ENCODE measurements at regions not wholly inside any gene's neighbourhood (a gene's known extent, or its start where the extent isn't known, plus 50 kb on each side); places are given as distances from the start of the nearest gene placed in this dataset.

GRCh38 chr5:74934949-74935751, 69.0 kb upstream of the FAM169A start:
- no peaks in the 10 kb centered on the region for H3K9me3 ChIP-seq (ENCODE audit: low read depth)
- H3K4me3 ChIP-seq: no peak overlapping the region
- H3K27me3 ChIP-seq: no peaks in the 10 kb centered on the region
- no peak overlapping the region for H3K27ac ChIP-seq
- peak in 1 of 2 donors; percentile 65 for DNase-seq (ENCODE audit: low read depth in 1 of 2, low spot score in 1 of 2)
- H3K4me1 ChIP-seq (ENCODE audit: low read depth): no peaks in the 10 kb centered on the region
- TF ChIP-seq CTCF (IDR thresholded peaks at IDR 0.05; ENCODE audit: low read depth, low read length): peak; percentile 44
- no peaks in the 10 kb centered on the region for H3K36me3 ChIP-seq

- H3K27ac ChIP-seq: no peak overlapping the region
- no peak for TF ChIP-seq CTCF (IDR thresholded peaks at IDR 0.05; ENCODE audit: low read depth, low read length)
- H3K27me3 ChIP-seq: no peaks in the 10 kb centered on the region
- no peak overlapping the region for H3K4me3 ChIP-seq
- no peaks in the 10 kb centered on the region for H3K9me3 ChIP-seq (ENCODE audit: low read depth)
- no peaks in the 10 kb centered on the region for H3K4me1 ChIP-seq (ENCODE audit: low read depth)
- H3K36me3 ChIP-seq: no peaks in the 10 kb centered on the region
- no peak for DNase-seq (ENCODE audit: low read depth in 1 of 2, low spot score in 1 of 2)
These were observed 61.1 kb upstream of the FAM169A start for GRCh38 chr5:74927336-74927735.

- peak; percentile 48 to 77 for DNase-seq (ENCODE audit: low read depth in 1 of 2, low spot score in 1 of 2)
- Histone ChIP-seq H3K36me3 (no peaks in the 10 kb centered on the region), H3K27ac (no peak overlapping the region), H3K4me1 (ENCODE audit: low read depth) (no peaks in the 10 kb centered on the region), H3K9me3 (ENCODE audit: low read depth) (no peaks in the 10 kb centered on the region), H3K4me3 (no peak overlapping the region), H3K27me3 (no peaks in the 10 kb centered on the region)
- peak; percentile 57 for TF ChIP-seq CTCF (IDR thresholded peaks at IDR 0.05; ENCODE audit: low read depth, low read length)
These were observed 53.3 kb upstream of the FAM169A start for GRCh38 chr5:74919487-74919886.

- Histone ChIP-seq H3K4me3 (no peak overlapping the region), H3K27ac (no peak overlapping the region), H3K9me3 (ENCODE audit: low read depth) (no peaks in the 10 kb centered on the region), H3K36me3 (no peaks in the 10 kb centered on the region), H3K4me1 (ENCODE audit: low read depth) (no peaks in the 10 kb centered on the region), H3K27me3 (no peaks in the 10 kb centered on the region)
- TF ChIP-seq CTCF (IDR thresholded peaks at IDR 0.05; ENCODE audit: low read depth, low read length): no peak
- no peak for DNase-seq (ENCODE audit: low read depth in 1 of 2, low spot score in 1 of 2)
These were observed 52.9 kb upstream of the FAM169A start for GRCh38 chr5:74919041-74919440.

- Histone ChIP-seq H3K4me3 (no peak overlapping the region), H3K9me3 (ENCODE audit: low read depth) (no peaks in the 10 kb centered on the region), H3K27me3 (no peaks in the 10 kb centered on the region), H3K27ac (no peak overlapping the region), H3K4me1 (ENCODE audit: low read depth) (no peaks in the 10 kb centered on the region), H3K36me3 (no peaks in the 10 kb centered on the region)
- TF ChIP-seq CTCF (IDR thresholded peaks at IDR 0.05; ENCODE audit: low read depth, low read length): no peak
- DNase-seq (ENCODE audit: low read depth in 1 of 2, low spot score in 1 of 2): no peak
These were observed 52.1 kb upstream of the FAM169A start for GRCh38 chr5:74918232-74918669.
